Caki2 (cell line): ENCODE measurements at regions not wholly inside any gene's neighbourhood (a gene's known extent, or its start where the extent isn't known, plus 50 kb on each side); places are given as distances from the start of the nearest gene placed in this dataset.

ENCODE experiments used
- DNase-seq: peaks from one replicate; pipeline ENCODE4 v3.0.0-alpha.2; 2015; ENCODE audit warnings: low read depth
- in situ Hi-C: cut with HindIII; loops from 2 replicates; pipeline ENCODE4 v1.10.0; 2016; ENCODE audit warnings: low sequenced_read_pairs, low pct_unique_long_range_greater_than_20kb, mixed read lengths

GRCh38 chr1:198892065-198892464 is 253.2 kb downstream of the PTPRC start:
- no peak for DNase-seq
- in situ Hi-C loops = no loop called here

- in situ Hi-C loops = no loop called here
- DNase-seq = no peak
Measured at GRCh38 chr1:198893141-198893540, 254.3 kb downstream of the PTPRC start.

- DNase-seq = no peak
- in situ Hi-C loops = no loop called here
Measured at GRCh38 chr1:198893763-198894444, 255.1 kb downstream of the PTPRC start.

- in situ Hi-C loops = no loop called here
- no peak for DNase-seq
Measured at GRCh38 chr1:198901266-198901665, 262.4 kb downstream of the PTPRC start.

GRCh38 chr1:198902655-198903054 is 263.8 kb downstream of the PTPRC start:
- in situ Hi-C loops = no loop called here
- DNase-seq = no peak

- in situ Hi-C loops = no loop called here
- DNase-seq = no peak
Measured at GRCh38 chr1:198903203-198903602, 264.4 kb downstream of the PTPRC start.

- no peak for DNase-seq
- in situ Hi-C loops = no loop called here
Measured at GRCh38 chr1:198903621-198904020, 264.8 kb downstream of the PTPRC start.

- in situ Hi-C loops = no loop called here
- no peak for DNase-seq
Measured at GRCh38 chr1:198904321-198904720, 265.5 kb downstream of the PTPRC start.

GRCh38 chr1:198906739-198907422 is 268.0 kb downstream of the PTPRC start:
- in situ Hi-C loops = no loop called here
- DNase-seq = no peak

GRCh38 chr1:198907423-198907746 is 268.5 kb downstream of the PTPRC start:
- no peak for DNase-seq
- in situ Hi-C loops = no loop called here

GRCh38 chr1:198908995-198909394 is 270.2 kb downstream of the PTPRC start:
- DNase-seq = no peak
- in situ Hi-C loops = no loop called here

- no peak for DNase-seq
- in situ Hi-C loops = no loop called here
Measured at GRCh38 chr1:198909973-198910372, 271.1 kb downstream of the PTPRC start.

- DNase-seq = no peak
- in situ Hi-C loops = no loop called here
Measured at GRCh38 chr1:198910816-198911215, 272.0 kb downstream of the PTPRC start.

GRCh38 chr1:198912046-198912445 is 273.2 kb downstream of the PTPRC start:
- no peak for DNase-seq
- in situ Hi-C loops = no loop called here

GRCh38 chr1:198913667-198914066 is 274.8 kb downstream of the PTPRC start:
- DNase-seq = no peak
- in situ Hi-C loops = no loop called here

GRCh38 chr1:198915327-198916231 is 276.7 kb downstream of the PTPRC start:
- no peak for DNase-seq
- in situ Hi-C loops = no loop called here

GRCh38 chr1:198917226-198917625 is 278.4 kb downstream of the PTPRC start:
- in situ Hi-C loops = no loop called here
- no peak for DNase-seq

GRCh38 chr1:198918920-198919319 is 280.1 kb downstream of the PTPRC start:
- in situ Hi-C loops = no loop called here
- DNase-seq = no peak

GRCh38 chr1:198919667-198920398 is 281.0 kb downstream of the PTPRC start:
- no peak for DNase-seq
- in situ Hi-C loops = no loop called here
